ENCODE measurements at regions not wholly inside any gene's neighbourhood (a gene's known extent, or its start where the extent isn't known, plus 50 kb on each side); places are given as distances from the start of the nearest gene placed in this dataset.

DNA sequence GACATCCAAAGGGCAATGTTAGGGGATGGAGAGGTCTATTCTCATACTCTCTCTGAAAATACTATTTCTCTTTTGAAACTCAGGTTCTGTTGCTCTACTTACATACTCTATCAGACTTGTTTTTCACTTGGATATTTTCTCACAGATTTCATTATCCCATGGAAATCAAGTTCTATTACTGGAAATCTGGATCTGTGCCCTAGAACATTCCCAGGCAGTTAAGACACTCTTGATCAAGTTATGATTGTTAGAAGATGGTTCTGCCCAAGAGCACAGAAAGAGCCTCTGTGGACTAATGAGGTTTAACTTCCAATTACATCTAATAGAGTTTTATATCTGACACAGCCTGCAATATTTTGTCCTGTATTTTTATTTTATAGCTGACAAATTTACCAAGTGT, 591.0 kb upstream of the ATP2B1 start:
- no peak for TF ChIP-seq POLR2A (IDR thresholded peaks at IDR 0.05; ENCODE audit: low read depth, low read length)
- no peak for TF ChIP-seq POLR2AphosphoS5 (IDR thresholded peaks at IDR 0.05; ENCODE audit: low read depth, low read length)
